OCI-LY3 (cell line): ENCODE measurements at regions not wholly inside any gene's neighbourhood (a gene's known extent, or its start where the extent isn't known, plus 50 kb on each side); places are given as distances from the start of the nearest gene placed in this dataset.

ENCODE experiments used
- H2AFZ ChIP-seq: fragments of 200-600, 300-600 bp; shearing (Covaris generic); 2 replicates; pipeline ENCODE4 v1.6.0; 2014; ENCODE audit warnings: antibody characterized with exemption, low read depth, low read length
- H3K27ac ChIP-seq: fragments of 200-600, 300-600 bp; sonication (generic); 2 replicates; pipeline ENCODE4 v1.5.1; 2014; ENCODE audit warnings: mild to moderate bottlenecking, low read length, moderate library complexity, mixed read lengths
- H3K27me3 ChIP-seq: fragments of 200-600, 300-600 bp; sonication (generic); 2 replicates; pipeline ENCODE4 v1.6.1; 2014; ENCODE audit warnings: low read depth, low read length, mixed read lengths
- H3K36me3 ChIP-seq: fragments of 200-600, 300-600 bp; sonication (generic); replicated peaks from 2 replicates; pipeline ENCODE3; 2014; ENCODE audit warnings: low read depth, low read length, mixed read lengths
- H3K4me1 ChIP-seq: fragments of 300-600, 200-600 bp; sonication (generic); 2 replicates; pipeline ENCODE4 v1.6.1; 2014; ENCODE audit warnings: low read length, mixed read lengths
- H3K4me2 ChIP-seq: fragments of 200-600, 300-600 bp; sonication (generic); 2 replicates; pipeline ENCODE4 v1.6.1; 2014; ENCODE audit warnings: low read length, mixed read lengths
- H3K4me3 ChIP-seq: fragments of 300-600, 200-600 bp; sonication (generic); 2 replicates; pipeline ENCODE4 v1.5.1; 2014; ENCODE audit warnings: antibody characterized with exemption, mild to moderate bottlenecking, low read length, moderate library complexity
- H3K79me2 ChIP-seq: fragments of 300-600, 200-600 bp; shearing (Covaris generic); 2 replicates; pipeline ENCODE4 v1.6.1; 2014; ENCODE audit warnings: mild to moderate bottlenecking, low read length, mixed read lengths
- H3K9ac ChIP-seq: fragments of 300-600, 200-600 bp; shearing (Covaris generic); 2 replicates; pipeline ENCODE4 v1.6.0; 2014; ENCODE audit warnings: mild to moderate bottlenecking, low read length, moderate library complexity
- H3K9me3 ChIP-seq: fragments of 200-600, 300-600 bp; shearing (Covaris generic); 2 replicates; pipeline ENCODE4 v1.6.1; 2014; ENCODE audit warnings: low read length, mixed read lengths; ENCODE audit not compliant: insufficient read depth
- H4K20me1 ChIP-seq: fragments of 200-600, 300-600 bp; sonication (generic); 2 replicates; pipeline ENCODE4 v1.6.1; 2016; ENCODE audit warnings: low read length, mixed read lengths; ENCODE audit not compliant: insufficient read depth
- CTCF ChIP-seq: fragments of 200-600, 300-600 bp; sonication (generic); IDR thresholded peaks from 2 replicates; pipeline ENCODE4 v1.5.1; 2014; ENCODE audit warnings: antibody characterized with exemption, low read length, low read depth
- EZH2phosphoT487 ChIP-seq: fragments of 200-600 bp; shearing (Covaris generic); IDR thresholded peaks from 2 replicates; pipeline ENCODE4 v1.6.1; 2018; ENCODE audit warnings: antibody characterized with exemption, mixed run types, low read depth

- no peaks in the 10 kb centered on the region for H3K4me1 ChIP-seq
- H3K9me3 ChIP-seq: no peaks in the 10 kb centered on the region
- H3K36me3 ChIP-seq: no peaks in the 10 kb centered on the region
- no peaks in the 10 kb centered on the region for H4K20me1 ChIP-seq
- H3K79me2 ChIP-seq: no peaks in the 10 kb centered on the region
- H2AFZ ChIP-seq: no peak overlapping the region
- no peak overlapping the region for H3K4me3 ChIP-seq
- H3K4me2 ChIP-seq: no peak overlapping the region
- TF ChIP-seq EZH2phosphoT487: no peak
- no peak for TF ChIP-seq CTCF
- peaks cover 58% of the 10 kb centered on the region for H3K27me3 ChIP-seq
- no peak overlapping the region for H3K27ac ChIP-seq
- H3K9ac ChIP-seq: no peak overlapping the region
These were observed 170.9 kb downstream of the ZBTB18 start for GRCh38 chr1:244221991-244222390.

- Histone ChIP-seq H3K4me2 (no peak overlapping the region), H3K27ac (no peak overlapping the region), H3K79me2 (no peaks in the 10 kb centered on the region), H3K4me3 (no peak overlapping the region), H3K36me3 (no peaks in the 10 kb centered on the region), H2AFZ (no peak overlapping the region), H3K9me3 (no peaks in the 10 kb centered on the region), H4K20me1 (no peaks in the 10 kb centered on the region), H3K27me3 (peaks cover 56% of the 10 kb centered on the region), H3K4me1 (no peaks in the 10 kb centered on the region), H3K9ac (no peak overlapping the region)
- no peak for TF ChIP-seq CTCF
- TF ChIP-seq EZH2phosphoT487: no peak
These were observed 173.7 kb downstream of the ZBTB18 start for GRCh38 chr1:244224487-244225430.

GRCh38 chr1:244226435-244226834, 175.4 kb downstream of the ZBTB18 start:
- Histone ChIP-seq H3K79me2 (no peaks in the 10 kb centered on the region), H3K27ac (no peak overlapping the region), H2AFZ (no peak overlapping the region), H3K4me1 (no peaks in the 10 kb centered on the region), H3K36me3 (no peaks in the 10 kb centered on the region), H3K9me3 (no peaks in the 10 kb centered on the region), H3K9ac (no peak overlapping the region), H3K4me3 (no peak overlapping the region), H3K4me2 (no peak overlapping the region), H3K27me3 (peaks cover 47% of the 10 kb centered on the region), H4K20me1 (no peaks in the 10 kb centered on the region)
- TF ChIP-seq EZH2phosphoT487 (no peak), CTCF (no peak)

GRCh38 chr1:244230470-244230869, 179.4 kb downstream of the ZBTB18 start:
- Histone ChIP-seq H3K4me2 (no peak overlapping the region), H3K4me3 (no peak overlapping the region), H4K20me1 (no peaks in the 10 kb centered on the region), H3K4me1 (no peaks in the 10 kb centered on the region), H3K79me2 (no peaks in the 10 kb centered on the region), H3K27me3 (peaks cover 32% of the 10 kb centered on the region), H3K27ac (no peak overlapping the region), H3K36me3 (no peaks in the 10 kb centered on the region), H3K9ac (no peak overlapping the region), H2AFZ (no peak overlapping the region), H3K9me3 (no peaks in the 10 kb centered on the region)
- TF ChIP-seq CTCF (no peak), EZH2phosphoT487 (no peak)
